GM23338 (cell line): ENCODE measurements at regions not wholly inside any gene's neighbourhood (a gene's known extent, or its start where the extent isn't known, plus 50 kb on each side); places are given as distances from the start of the nearest gene placed in this dataset.

ENCODE experiments used
- ATAC-seq: fragments of 200-7000 bp; cut with Tn5 transposase; 3 replicates; pipeline ENCODE4 v1.9.1; 2020
- DNase-seq: peaks from one replicate; pipeline ENCODE4 v3.0.0-alpha.2; 2015; ENCODE audit warnings: low spot score
- H2AFZ ChIP-seq: fragments of 200-600 bp; sonication (generic); 2 replicates; pipeline ENCODE4 v1.8.0; 2016; ENCODE audit warnings: antibody characterized with exemption, mild to moderate bottlenecking, moderate library complexity
- H3F3A ChIP-seq: fragments of 200-600 bp; sonication (generic); replicated peaks from 2 replicates; pipeline ENCODE4 v1.8.0; 2017; ENCODE audit warnings: antibody characterized with exemption, mixed run types, low read depth
- H3K27ac ChIP-seq: fragments of 200-600 bp; sonication (generic); 2 replicates; pipeline ENCODE4 v1.6.1; 2016; ENCODE audit warnings: low read depth
- H3K27me3 ChIP-seq: fragments of 200-600 bp; sonication (generic); 2 replicates; pipeline ENCODE4 v1.8.0; 2016; ENCODE audit warnings: mild to moderate bottlenecking, mixed run types, moderate library complexity; ENCODE audit not compliant: insufficient read depth
- H3K36me3 ChIP-seq: fragments of 200-600 bp; sonication (generic); 2 replicates; pipeline ENCODE4 v1.8.0; 2016; ENCODE audit warnings: mild to moderate bottlenecking; ENCODE audit not compliant: insufficient read depth
- H3K4me1 ChIP-seq: fragments of 200-600 bp; sonication (generic); 2 replicates; pipeline ENCODE4 v1.8.0; 2016; ENCODE audit warnings: mild to moderate bottlenecking, moderate library complexity; ENCODE audit not compliant: insufficient read depth
- H3K4me2 ChIP-seq: fragments of 200-600 bp; sonication (generic); 2 replicates; pipeline ENCODE4 v1.7.1; 2017; ENCODE audit warnings: mixed run types
- H3K4me3 ChIP-seq: fragments of 200-600 bp; sonication (generic); 2 replicates; pipeline ENCODE4 v1.6.1; 2016; ENCODE audit warnings: mixed run types
- H3K79me2 ChIP-seq: fragments of 200-600 bp; sonication (generic); replicated peaks from 2 replicates; pipeline ENCODE4 v1.8.0; 2017; ENCODE audit warnings: mild to moderate bottlenecking; ENCODE audit not compliant: insufficient read depth
- H3K9me2 ChIP-seq: fragments of 200-600 bp; sonication (generic); 2 replicates; pipeline ENCODE4 v1.8.0; 2017; ENCODE audit not compliant: insufficient read depth
- H4K20me1 ChIP-seq: fragments of 200-600 bp; sonication (generic); replicated peaks from 2 replicates; pipeline ENCODE4 v1.8.0; 2017; ENCODE audit warnings: mild to moderate bottlenecking; ENCODE audit not compliant: insufficient read depth
- H3K27ac Mint-ChIP-seq: 2 replicates; pipeline ENCODE4 v1.8.0; 2020; ENCODE audit warnings: inconsistent platforms, mild to moderate bottlenecking, moderate library complexity, mixed read lengths
- H3K27me3 Mint-ChIP-seq: 3 replicates; pipeline ENCODE4 v1.8.0; 2022; ENCODE audit warnings: low read depth, mild to moderate bottlenecking, moderate library complexity, mixed read lengths, inconsistent platforms; ENCODE audit not compliant: insufficient read depth, poor library complexity
- H3K36me3 Mint-ChIP-seq: 3 replicates; pipeline ENCODE4 v1.8.0; 2021; ENCODE audit warnings: low read depth, mild to moderate bottlenecking, inconsistent platforms, moderate library complexity, mixed read lengths
- H3K4me1 Mint-ChIP-seq: 3 replicates; pipeline ENCODE4 v1.8.0; 2020; ENCODE audit warnings: mild to moderate bottlenecking, inconsistent platforms, mixed read lengths
- H3K4me3 Mint-ChIP-seq: 3 replicates; pipeline ENCODE4 v1.8.0; 2021; ENCODE audit warnings: moderate library complexity, mild to moderate bottlenecking, inconsistent platforms, mixed read lengths
- H3K9me3 Mint-ChIP-seq: 3 replicates; pipeline ENCODE4 v1.8.0; 2020; ENCODE audit warnings: moderate library complexity, mild to moderate bottlenecking, inconsistent platforms, mixed read lengths
- CREB1 ChIP-seq: fragments of 250-450 bp; sonication (Bioruptor Pico); IDR thresholded peaks from 2 replicates; pipeline ENCODE4 v1.5.0; 2020; ENCODE audit warnings: low read depth, mild to moderate bottlenecking, moderate library complexity
- EZH2 ChIP-seq: fragments of 200-600 bp; sonication (generic); IDR thresholded peaks from one replicate; pipeline ENCODE4 v1.8.0; 2017; ENCODE audit warnings: antibody characterized with exemption, mild to moderate bottlenecking, low read depth; ENCODE audit not compliant: unreplicated experiment
- EZH2phosphoT487 ChIP-seq: fragments of 200-600 bp; sonication (generic); IDR thresholded peaks from one replicate; pipeline ENCODE4 v1.8.1; 2018; ENCODE audit warnings: antibody characterized with exemption; ENCODE audit not compliant: unreplicated experiment
- JUNB ChIP-seq: IDR thresholded peaks from one replicate; pipeline ENCODE4 v1.6.1; 2016; ENCODE audit warnings: antibody characterized with exemption; ENCODE audit not compliant: unreplicated experiment
- NANOG ChIP-seq: IDR thresholded peaks from 2 replicates; pipeline ENCODE4 v1.6.1; 2016; ENCODE audit warnings: antibody characterized with exemption, borderline replicate concordance
- POLR2AphosphoS5 ChIP-seq: IDR thresholded peaks from 2 replicates; pipeline ENCODE4 v1.6.1; 2016; ENCODE audit warnings: antibody characterized with exemption, low read depth
- REST ChIP-seq: IDR thresholded peaks from one replicate; pipeline ENCODE4 v1.6.1; 2018; ENCODE audit warnings: antibody characterized with exemption; ENCODE audit not compliant: unreplicated experiment
- STAT1 ChIP-seq: IDR thresholded peaks from one replicate; pipeline ENCODE4 v1.6.1; 2016; ENCODE audit warnings: antibody characterized with exemption; ENCODE audit not compliant: unreplicated experiment
- ZNF331 ChIP-seq: fragments of 250-450 bp; sonication (Bioruptor Pico); IDR thresholded peaks from 2 replicates; pipeline ENCODE4 v1.5.0; 2020; ENCODE audit warnings: low read depth, mild to moderate bottlenecking, moderate library complexity
- TF ChIP-seq, protein P1 (sequence below): IDR thresholded peaks from 2 replicates; pipeline ENCODE4 v1.6.1; 2016; ENCODE audit warnings: antibody characterized with exemption
- TF ChIP-seq, protein P2 (sequence below), 2 experiments: fragments of 200-600 bp in 1 of 2; sonication (generic) in 1 of 2; conservative IDR thresholded peaks; 2 replicates each; pipeline versions ENCODE4 v1.5.1 to v1.6.1; 2016 to 2017; ENCODE audit warnings: antibody characterized with exemption in 2 of 2, low read depth in 2 of 2, mild to moderate bottlenecking in 2 of 2, moderate library complexity in 1 of 2

- no peak for TF ChIP-seq ZNF331 (CRISPR knock-in tag)
- no peak for TF ChIP-seq JUNB
- no peak for TF ChIP-seq STAT1
These were observed 730.9 kb upstream of the ADGRL2 start (continued) for GRCh38 chr1:81069856-81070255.

DNA sequence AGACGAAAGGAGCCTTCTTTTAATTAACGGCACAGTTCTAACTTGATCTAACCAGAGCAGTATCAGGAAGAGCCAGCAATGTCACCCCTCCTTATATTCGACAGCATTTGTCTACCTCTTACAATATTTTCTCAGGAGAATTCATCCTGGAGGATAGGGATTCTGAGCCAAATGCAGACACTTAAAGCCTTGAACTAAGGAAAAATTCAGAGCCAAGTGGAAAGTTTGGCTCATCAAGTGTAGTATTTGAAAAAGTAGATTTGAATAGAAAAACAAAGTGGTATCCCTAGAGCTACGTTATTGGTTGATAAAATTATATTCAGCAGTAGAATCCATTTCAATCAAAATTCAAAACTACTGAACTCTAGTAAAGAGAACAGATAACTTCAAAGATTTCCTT is 732.0 kb upstream of the ADGRL2 start:
- Histone ChIP-seq H3K36me3 (no peaks in the 10 kb centered on the region), H3K27me3 (no peaks in the 10 kb centered on the region), H3K4me3 (no peak overlapping the region), H3K4me2 (no peak overlapping the region), H3F3A (no peaks in the 10 kb centered on the region), H3K4me1 (peaks cover 23% of the 10 kb centered on the region), H3K9me2 (peaks cover 6% of the 10 kb centered on the region; the same call in 1 of the 2 replicates), H3K27ac (no peak overlapping the region), H4K20me1 (no peaks in the 10 kb centered on the region), H2AFZ (no peak overlapping the region), H3K79me2 (no peaks in the 10 kb centered on the region)
- Mint-ChIP-seq H3K27me3 (no peaks in the 10 kb centered on the region), H3K4me1 (peaks cover 25% of the 10 kb centered on the region), H3K27ac (no peak overlapping the region), H3K36me3 (no peaks in the 10 kb centered on the region), H3K9me3 (no peaks in the 10 kb centered on the region), H3K4me3 (no peak overlapping the region)
- TF ChIP-seq EZH2phosphoT487 (no peak), POLR2AphosphoS5 (no peak), EZH2 (no peak), STAT1 (no peak), NANOG (no peak), REST (no peak), CREB1 (CRISPR knock-in tag) (no peak)
- TF ChIP-seq, protein P1, sequence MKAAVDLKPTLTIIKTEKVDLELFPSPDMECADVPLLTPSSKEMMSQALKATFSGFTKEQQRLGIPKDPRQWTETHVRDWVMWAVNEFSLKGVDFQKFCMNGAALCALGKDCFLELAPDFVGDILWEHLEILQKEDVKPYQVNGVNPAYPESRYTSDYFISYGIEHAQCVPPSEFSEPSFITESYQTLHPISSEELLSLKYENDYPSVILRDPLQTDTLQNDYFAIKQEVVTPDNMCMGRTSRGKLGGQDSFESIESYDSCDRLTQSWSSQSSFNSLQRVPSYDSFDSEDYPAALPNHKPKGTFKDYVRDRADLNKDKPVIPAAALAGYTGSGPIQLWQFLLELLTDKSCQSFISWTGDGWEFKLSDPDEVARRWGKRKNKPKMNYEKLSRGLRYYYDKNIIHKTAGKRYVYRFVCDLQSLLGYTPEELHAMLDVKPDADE, result no peak
- DNase-seq (no peak), ATAC-seq (no peak)

DNA sequence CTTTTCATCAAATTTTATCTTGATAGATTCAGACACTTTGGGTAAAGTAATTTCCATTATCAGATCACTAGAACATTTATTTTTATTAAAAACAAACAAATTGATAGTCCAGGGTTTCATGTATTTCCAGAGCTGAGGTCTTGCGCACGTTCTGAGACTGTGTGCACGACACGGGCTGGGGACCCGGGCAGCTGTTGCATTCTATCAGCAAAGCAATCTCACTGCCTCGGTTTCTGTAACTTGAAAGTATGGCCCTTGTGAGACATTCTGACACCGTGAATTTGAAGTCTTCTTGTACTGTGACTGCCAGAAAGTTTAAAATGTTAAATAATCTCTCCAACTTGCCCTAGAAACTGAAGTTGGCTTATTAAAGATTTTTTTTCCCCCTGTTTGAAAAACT is 746.9 kb upstream of the ADGRL2 start:
- H3K27ac ChIP-seq, result no peak overlapping the region
- Mint-ChIP-seq H3K4me1 (peaks cover 19% of the 10 kb centered on the region), H3K9me3 (no peaks in the 10 kb centered on the region), H3K4me3 (no peak overlapping the region), H3K36me3 (no peaks in the 10 kb centered on the region), H3K27me3 (no peaks in the 10 kb centered on the region), H3K27ac (no peak overlapping the region)
- peaks cover 13% of the 10 kb centered on the region; the same call in 1 of the 2 replicates for H3K4me1 ChIP-seq
- H3K4me3 ChIP-seq, result no peak overlapping the region
- TF ChIP-seq, protein P2, sequence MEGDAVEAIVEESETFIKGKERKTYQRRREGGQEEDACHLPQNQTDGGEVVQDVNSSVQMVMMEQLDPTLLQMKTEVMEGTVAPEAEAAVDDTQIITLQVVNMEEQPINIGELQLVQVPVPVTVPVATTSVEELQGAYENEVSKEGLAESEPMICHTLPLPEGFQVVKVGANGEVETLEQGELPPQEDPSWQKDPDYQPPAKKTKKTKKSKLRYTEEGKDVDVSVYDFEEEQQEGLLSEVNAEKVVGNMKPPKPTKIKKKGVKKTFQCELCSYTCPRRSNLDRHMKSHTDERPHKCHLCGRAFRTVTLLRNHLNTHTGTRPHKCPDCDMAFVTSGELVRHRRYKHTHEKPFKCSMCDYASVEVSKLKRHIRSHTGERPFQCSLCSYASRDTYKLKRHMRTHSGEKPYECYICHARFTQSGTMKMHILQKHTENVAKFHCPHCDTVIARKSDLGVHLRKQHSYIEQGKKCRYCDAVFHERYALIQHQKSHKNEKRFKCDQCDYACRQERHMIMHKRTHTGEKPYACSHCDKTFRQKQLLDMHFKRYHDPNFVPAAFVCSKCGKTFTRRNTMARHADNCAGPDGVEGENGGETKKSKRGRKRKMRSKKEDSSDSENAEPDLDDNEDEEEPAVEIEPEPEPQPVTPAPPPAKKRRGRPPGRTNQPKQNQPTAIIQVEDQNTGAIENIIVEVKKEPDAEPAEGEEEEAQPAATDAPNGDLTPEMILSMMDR (conservative IDR thresholded peaks at IDR 0.05; ENCODE audit: low read depth in 2 of 2), result no peak
- no peak for TF ChIP-seq STAT1
- no peak for TF ChIP-seq EZH2phosphoT487
- no peak for TF ChIP-seq CREB1 (CRISPR knock-in tag)
- no peak for TF ChIP-seq JUNB
- TF ChIP-seq POLR2AphosphoS5, result no peak
- H3K27me3 ChIP-seq, result no peaks in the 10 kb centered on the region
- no peaks in the 10 kb centered on the region for H4K20me1 ChIP-seq
- H3K9me2 ChIP-seq, result no peaks in the 10 kb centered on the region
- no peak for ATAC-seq
- no peak overlapping the region for H3K4me2 ChIP-seq
- no peaks in the 10 kb centered on the region for H3K36me3 ChIP-seq
- no peaks in the 10 kb centered on the region for H3K79me2 ChIP-seq
- DNase-seq, result no peak
- no peaks in the 10 kb centered on the region for H3F3A ChIP-seq
- peak overlapping the region; percentile 19; the same call in 1 of the 2 replicates for H2AFZ ChIP-seq
